H9 (cell line): ENCODE measurements at regions not wholly inside any gene's neighbourhood (a gene's known extent, or its start where the extent isn't known, plus 50 kb on each side); places are given as distances from the start of the nearest gene placed in this dataset.

Source experiments
- DNase-seq: peaks from one replicate; pipeline ENCODE4 v3.0.0-alpha.2; 2017
- H2AFZ ChIP-seq: one replicate; pipeline ENCODE4 v1.6.1; 2013; ENCODE audit warnings: mild to moderate bottlenecking, low read length, control low read depth, moderate library complexity
- H2AK5ac ChIP-seq: 2 replicates; pipeline ENCODE4 v1.6.1; 2013; ENCODE audit warnings: low read length, control low read depth, mixed read lengths; ENCODE audit not compliant: insufficient read length
- H2BK120ac ChIP-seq: one replicate; pipeline ENCODE4 v1.6.1; 2013; ENCODE audit warnings: low read depth, mild to moderate bottlenecking, low read length, control low read depth, inconsistent platforms; ENCODE audit not compliant: poor library complexity, severe bottlenecking
- H2BK12ac ChIP-seq: 2 replicates; pipeline ENCODE4 v1.6.1; 2013; ENCODE audit warnings: low read length, control low read depth, mixed read lengths, low read depth; ENCODE audit not compliant: insufficient read length
- H2BK15ac ChIP-seq: 2 replicates; pipeline ENCODE4 v1.6.1; 2013; ENCODE audit warnings: low read depth, low read length, control low read depth
- H2BK20ac ChIP-seq: one replicate; pipeline ENCODE4 v1.6.1; 2013; ENCODE audit warnings: low read depth, mild to moderate bottlenecking, low read length, control low read depth, inconsistent platforms; ENCODE audit not compliant: poor library complexity, severe bottlenecking
- H2BK5ac ChIP-seq: 2 replicates; pipeline ENCODE4 v1.6.1; 2013; ENCODE audit warnings: low read length, control low read depth, mixed read lengths; ENCODE audit not compliant: insufficient read length
- H3K14ac ChIP-seq: 2 replicates; pipeline ENCODE4 v1.6.1; 2013; ENCODE audit warnings: low read length, control low read depth; ENCODE audit not compliant: insufficient read depth
- H3K18ac ChIP-seq: 2 replicates; pipeline ENCODE4 v1.6.1; 2013; ENCODE audit warnings: low read depth, mild to moderate bottlenecking, mixed read lengths, low read length, control low read depth; ENCODE audit not compliant: insufficient read length
- H3K23ac ChIP-seq: 2 replicates; pipeline ENCODE4 v1.6.1; 2013; ENCODE audit warnings: low read length, control low read depth, mixed read lengths, low read depth; ENCODE audit not compliant: insufficient read length
- H3K23me2 ChIP-seq: 2 replicates; pipeline ENCODE4 v1.6.1; 2013; ENCODE audit warnings: low read depth, mild to moderate bottlenecking, mixed read lengths, low read length, control low read depth; ENCODE audit not compliant: insufficient read length, poor library complexity, severe bottlenecking
- H3K27ac ChIP-seq: 2 replicates; pipeline ENCODE4 v1.5.1; 2013; ENCODE audit warnings: low read length, control low read depth, mixed read lengths, low read depth; ENCODE audit not compliant: insufficient read length
- H3K27me3 ChIP-seq: 2 replicates; pipeline ENCODE4 v1.6.1; 2013; ENCODE audit warnings: low read length, control low read depth, inconsistent platforms; ENCODE audit not compliant: insufficient read depth
- H3K4ac ChIP-seq: 2 replicates; pipeline ENCODE4 v1.6.1; 2013; ENCODE audit warnings: low read depth, mild to moderate bottlenecking, control low read depth, inconsistent platforms, low read length, moderate library complexity
- H3K4me1 ChIP-seq: 2 replicates; pipeline ENCODE4 v1.6.1; 2013; ENCODE audit warnings: low read length, control low read depth, inconsistent platforms; ENCODE audit not compliant: insufficient read depth
- H3K4me2 ChIP-seq: 2 replicates; pipeline ENCODE4 v1.6.1; 2013; ENCODE audit warnings: low read length, control low read depth, mixed read lengths; ENCODE audit not compliant: insufficient read length, insufficient read depth
- H3K56ac ChIP-seq: 2 replicates; pipeline ENCODE4 v1.6.1; 2013; ENCODE audit warnings: low read depth, mild to moderate bottlenecking, mixed read lengths, low read length, control low read depth; ENCODE audit not compliant: insufficient read length
- H3K79me1 ChIP-seq: 2 replicates; pipeline ENCODE4 v1.6.1; 2013; ENCODE audit warnings: low read depth, mild to moderate bottlenecking, moderate library complexity, low read length, control low read depth, inconsistent platforms; ENCODE audit not compliant: insufficient read depth, poor library complexity, severe bottlenecking
- H3K79me2 ChIP-seq: 2 replicates; pipeline ENCODE4 v1.6.1; 2013; ENCODE audit warnings: low read length, control low read depth, inconsistent platforms; ENCODE audit not compliant: insufficient read depth
- H3K9ac ChIP-seq: 2 replicates; pipeline ENCODE4 v1.6.1; 2013; ENCODE audit warnings: low read length, control low read depth, mixed read lengths; ENCODE audit not compliant: insufficient read length; ENCODE audit errors: extremely low read depth
- H3K9me3 ChIP-seq: one replicate; pipeline ENCODE4 v1.6.1; 2013; ENCODE audit warnings: low read depth, low read length, inconsistent platforms; ENCODE audit not compliant: control insufficient read depth
- H3T11ph ChIP-seq: one replicate; pipeline ENCODE4 v1.6.1; 2013; ENCODE audit warnings: mild to moderate bottlenecking, low read length, control low read depth, inconsistent platforms
- H4K20me1 ChIP-seq: one replicate; pipeline ENCODE4 v1.6.1; 2013; ENCODE audit not compliant: control insufficient read depth, insufficient read length, insufficient read depth
- H4K5ac ChIP-seq: 2 replicates; pipeline ENCODE4 v1.6.1; 2013; ENCODE audit warnings: low read depth, mild to moderate bottlenecking, mixed read lengths, low read length, control low read depth; ENCODE audit not compliant: insufficient read length
- H4K8ac ChIP-seq: replicated peaks from 2 replicates; pipeline ENCODE4 v1.6.1; 2013; ENCODE audit warnings: low read length, control low read depth, mixed read lengths, low read depth; ENCODE audit not compliant: insufficient read length
- H4K91ac ChIP-seq: 2 replicates; pipeline ENCODE4 v1.6.1; 2013; ENCODE audit warnings: low read depth, mild to moderate bottlenecking, moderate library complexity, mixed read lengths, low read length, control low read depth; ENCODE audit not compliant: insufficient read length
- H3K27ac Mint-ChIP-seq, 3 experiments: 2 replicates in 2 of 3; 3 replicates in 1 of 3; pipeline ENCODE4 v1.8.0; 2020 to 2021; ENCODE audit warnings: mixed read lengths in 3 of 3, mild to moderate bottlenecking in 1 of 3, moderate library complexity in 1 of 3
- H3K27me3 Mint-ChIP-seq: 2 replicates; pipeline ENCODE4 v1.8.0; 2021; ENCODE audit warnings: low read depth, mild to moderate bottlenecking, moderate library complexity, mixed read lengths
- H3K36me3 Mint-ChIP-seq, 3 experiments: 2 replicates in 2 of 3; 3 replicates in 1 of 3; pipeline ENCODE4 v1.8.0; 2020 to 2021; ENCODE audit warnings: low read depth in 3 of 3, mixed read lengths in 3 of 3; ENCODE audit not compliant: insufficient read depth in 1 of 3
- H3K4me1 Mint-ChIP-seq, 2 experiments: 2 replicates each; pipeline ENCODE4 v1.8.0; 2020; ENCODE audit warnings: mixed read lengths in 2 of 2
- H3K4me3 Mint-ChIP-seq, 2 experiments: 2 replicates in 1 of 2; 3 replicates in 1 of 2; pipeline ENCODE4 v1.8.0; 2020 to 2021; ENCODE audit warnings: mild to moderate bottlenecking in 2 of 2, mixed read lengths in 2 of 2, moderate library complexity in 1 of 2
- H3K9me3 Mint-ChIP-seq, 2 experiments: 2 replicates in 1 of 2; 3 replicates in 1 of 2; pipeline ENCODE4 v1.8.0; 2020; ENCODE audit warnings: mild to moderate bottlenecking in 2 of 2, mixed read lengths in 2 of 2, moderate library complexity in 1 of 2
- CTCF ChIP-seq: fragments of 200-600 bp; sonication (generic); conservative IDR thresholded peaks from 3 replicates; pipeline ENCODE4 v1.8.0; 2021; ENCODE audit warnings: antibody characterized with exemption, mild to moderate bottlenecking
- WGBS: extraction: QIAGEN DNeasy Blood & Tissue Kit; methylation state at CpG from one replicate; pipeline ENCODE4 v1.1.7; 2013; ENCODE audit warnings: missing lambda C conversion rate, low lambda C conversion rate, mixed read lengths; ENCODE audit not compliant: insufficient read length; ENCODE audit errors: extremely low coverage; 5-methylcytosine and 5-hydroxymethylcytosine counted together

DNA sequence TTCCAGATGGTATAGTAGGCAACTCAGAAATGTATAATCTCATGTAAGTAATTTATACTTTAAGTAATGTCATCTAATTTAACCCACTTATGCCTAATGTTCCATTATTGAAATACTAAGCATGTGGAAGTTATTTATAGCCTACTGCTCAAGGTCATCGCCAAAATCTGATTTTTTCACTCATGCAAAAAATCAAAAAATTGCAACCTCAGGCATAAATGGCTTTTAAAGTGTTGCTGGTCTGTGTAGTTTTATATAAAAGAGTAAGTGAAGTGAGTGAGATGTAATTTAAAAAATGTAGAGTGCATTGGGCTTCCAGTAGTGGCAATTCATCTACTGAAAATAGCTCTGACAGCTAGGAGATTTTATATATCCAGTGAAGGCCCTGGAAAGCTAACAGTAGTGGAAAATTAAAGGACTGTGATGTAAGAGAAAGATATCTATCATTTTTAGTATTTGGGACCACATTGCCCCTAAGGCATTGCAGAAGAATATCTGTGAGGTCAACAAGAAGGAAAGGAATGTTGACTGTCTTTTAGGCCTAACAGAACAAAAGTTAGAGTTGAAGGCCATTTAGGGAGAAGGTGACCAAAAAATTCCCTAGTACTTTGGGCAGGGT is 624.5 kb upstream of the CHORDC1 start:
- Histone ChIP-seq H3K27me3 (no peaks in the 10 kb centered on the region), H3K79me2 (no peaks in the 10 kb centered on the region), H2BK12ac (no peak overlapping the region), H2BK20ac (no peak overlapping the region), H3K79me1 (no peaks in the 10 kb centered on the region), H3K56ac (no peak overlapping the region), H3K4me2 (no peak overlapping the region), H3K4me1 (no peaks in the 10 kb centered on the region), H3T11ph (no peak overlapping the region), H4K8ac (no peak overlapping the region), H2AK5ac (no peak overlapping the region), H2BK5ac (no peak overlapping the region), H4K20me1 (no peaks in the 10 kb centered on the region), H4K5ac (no peak overlapping the region), H3K23ac (no peak overlapping the region), H3K27ac (no peak overlapping the region), H3K9ac (no peak overlapping the region), H3K9me3 (no peaks in the 10 kb centered on the region), H4K91ac (no peak overlapping the region), H3K14ac (no peak overlapping the region), H2AFZ (no peak overlapping the region), H2BK120ac (no peak overlapping the region), H3K18ac (no peak overlapping the region), H2BK15ac (no peak overlapping the region), H3K4ac (no peak overlapping the region), H3K23me2 (no peaks in the 10 kb centered on the region)
- Mint-ChIP-seq H3K4me1 (no peaks in the 10 kb centered on the region), H3K9me3 (no peaks in the 10 kb centered on the region), H3K4me3 (no peak overlapping the region), H3K27ac (no peak overlapping the region; a peak in 1 of 7 replicates), H3K36me3 (no peaks in the 10 kb centered on the region), H3K27me3 (no peaks in the 10 kb centered on the region)
- no peak for TF ChIP-seq CTCF
- DNase-seq = no peak
- WGBS = no CpG with 5 or more reads among the region's 1 CpG
